HEK293T (cell line): ENCODE measurements at regions not wholly inside any gene's neighbourhood (a gene's known extent, or its start where the extent isn't known, plus 50 kb on each side); places are given as distances from the start of the nearest gene placed in this dataset.
"Not testable (repeated sequence)": the region's sequence is repeated elsewhere in the genome, so short reads cannot be mapped to it uniquely, and the experiment has no call there.

ENCODE experiments used
- ELF4 ChIP-seq: fragments of 450-650 bp; IDR thresholded peaks from 2 replicates; pipeline ENCODE4 v1.6.1; 2017; ENCODE audit warnings: antibody characterized with exemption
- NFRKB ChIP-seq: fragments of 450-650 bp; IDR thresholded peaks from 2 replicates; pipeline ENCODE4 v1.6.1; 2016; ENCODE audit warnings: mild to moderate bottlenecking, moderate library complexity

- TF ChIP-seq ELF4, NFRKB: not testable (repeated sequence)
Observed at GRCh38 chr22:49383909-49384308, 443.8 kb downstream of the BRD1 start.
